Ascending aorta (tissue), 2 donors: ENCODE measurements at regions not wholly inside any gene's neighbourhood (a gene's known extent, or its start where the extent isn't known, plus 50 kb on each side); places are given as distances from the start of the nearest gene placed in this dataset.

Experiments
- DNase-seq, 2 donors: peaks; one replicate each; pipeline ENCODE4 v3.0.0-alpha.2; 2019; ENCODE audit warnings: low spot score in 2 of 2
- H3K27ac ChIP-seq, 2 donors: fragments of 200-600 bp; sonication (generic); one replicate each; pipeline ENCODE4 v1.5.1; 2016 to 2017; ENCODE audit warnings: mild to moderate bottlenecking in 1 of 2
- H3K27me3 ChIP-seq: fragments of 200-600 bp; sonication (generic); one replicate; pipeline ENCODE4 v1.5.1; 2017
- H3K36me3 ChIP-seq, 2 donors: fragments of 200-600 bp; sonication (generic); one replicate each; pipeline ENCODE4 v1.5.1; 2016
- H3K4me1 ChIP-seq, 2 donors: fragments of 200-600 bp; sonication (generic); one replicate each; pipeline ENCODE4 v1.5.1; 2016 to 2017; ENCODE audit warnings: mild to moderate bottlenecking in 1 of 2
- H3K4me3 ChIP-seq, 2 donors: fragments of 200-600 bp; sonication (generic); one replicate each; pipeline ENCODE4 v1.5.1; 2016 to 2017; ENCODE audit warnings: mild to moderate bottlenecking in 1 of 2
- H3K9me3 ChIP-seq, 2 donors: fragments of 200-600 bp; sonication (generic); one replicate each; pipeline ENCODE4 v1.5.1; 2016
- CTCF ChIP-seq, 3 experiments: fragments of 200-600 bp in 2 of 3; fragments of 450-650 bp in 1 of 3; sonication (generic) in 2 of 3; IDR thresholded peaks; one replicate each; pipeline ENCODE4 v1.5.1; 2016 to 2019; ENCODE audit warnings: antibody characterized with exemption in 3 of 3, mild to moderate bottlenecking in 1 of 3, moderate library complexity in 1 of 3
- intact Hi-C: fragments of 100-400 bp; cut with DNase I; formaldehyde crosslinking; loops from one replicate; pipeline ENCODE4 v1.15.1; 2023

- H3K27me3 ChIP-seq = no peaks in the 10 kb centered on the region
- H3K27ac ChIP-seq = no peak overlapping the region
- no peaks in the 10 kb centered on the region for H3K9me3 ChIP-seq
- intact Hi-C loops = no loop called here
- no peak for TF ChIP-seq CTCF (IDR thresholded peaks at IDR 0.05)
- no peak overlapping the region for H3K4me3 ChIP-seq
- no peaks in the 10 kb centered on the region for H3K4me1 ChIP-seq
- H3K36me3 ChIP-seq = no peaks in the 10 kb centered on the region
- DNase-seq = no peak
Measured at GRCh38 chr4:184541907-184542306, 67.6 kb upstream of the IRF2 start.

- H3K4me3 ChIP-seq = no peak overlapping the region
Measured at GRCh38 chr4:184540307-184540706, 66.0 kb upstream of the IRF2 start.

DNA sequence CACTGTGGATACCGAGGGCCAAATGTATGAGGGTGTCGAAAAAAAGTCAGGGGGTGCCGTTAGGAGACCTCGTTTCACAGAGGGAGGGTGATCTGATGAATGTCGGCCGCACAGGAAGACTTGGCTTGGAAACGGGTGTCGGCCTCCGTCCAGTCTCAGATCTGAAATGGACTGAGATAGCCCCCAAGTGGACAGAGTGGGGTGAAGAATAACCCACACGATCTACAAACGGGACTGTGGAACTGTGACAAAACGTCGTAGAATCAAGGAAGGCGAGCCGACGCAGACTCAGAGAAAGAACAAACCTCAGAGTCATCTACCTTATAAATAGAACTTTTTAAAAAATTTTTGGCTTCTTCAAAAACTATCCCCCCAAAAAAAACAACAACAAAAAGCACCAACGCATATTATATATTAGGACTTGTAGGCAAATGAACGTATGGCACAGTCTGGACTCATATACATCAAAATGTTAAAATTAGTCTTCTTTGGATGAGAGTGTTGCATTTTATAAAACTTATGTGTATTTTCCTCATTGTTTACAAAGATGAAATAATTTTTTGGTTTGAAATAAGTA lies 63.8 kb upstream of the IRF2 start:
- TF ChIP-seq CTCF (IDR thresholded peaks at IDR 0.05) = peak; percentile 51 to 71 (median 69)
- Histone ChIP-seq H3K9me3 (no peaks in the 10 kb centered on the region), H3K27ac (peak overlapping the region; percentile 88 to 89), H3K36me3 (no peaks in the 10 kb centered on the region), H3K4me3 (peak overlapping the region; percentile 66 to 70), H3K4me1 (peaks cover 2 to 20% of the 10 kb centered on the region in 2 donors), H3K27me3 (no peaks in the 10 kb centered on the region)
- peak; percentile 62 to 94 for DNase-seq
- intact Hi-C loops = loop anchor here (1.0 to 5.0 kb wide), 8 partner anchors 176 to 1621 kb away; partner anchors contain the start of genes CENPU, DCTD and ING2

More at GRCh38 chr4:184540307-184540706, 66.0 kb upstream of the IRF2 start:
- Histone ChIP-seq H3K27ac (no peak overlapping the region), H3K27me3 (no peaks in the 10 kb centered on the region), H3K9me3 (no peaks in the 10 kb centered on the region), H3K4me1 (peaks cover 0 to 13% of the 10 kb centered on the region in 2 donors), H3K36me3 (no peaks in the 10 kb centered on the region)
- DNase-seq = no peak
- intact Hi-C loops = no loop called here
- no peak for TF ChIP-seq CTCF (IDR thresholded peaks at IDR 0.05)

GRCh38 chr4:184537269-184538022 lies 63.1 kb upstream of the IRF2 start:
- peaks cover 2 to 20% of the 10 kb centered on the region in 2 donors for H3K4me1 ChIP-seq
- H3K27ac ChIP-seq = peak overlapping the region; percentile 88 to 89
- no peaks in the 10 kb centered on the region for H3K36me3 ChIP-seq
- no peaks in the 10 kb centered on the region for H3K9me3 ChIP-seq
- intact Hi-C loops = loop anchor here (1.0 to 5.0 kb wide), 11 partner anchors 63 to 1620 kb away; partner anchors contain the start of genes CASP3, CENPU, DCTD and ING2
- DNase-seq = peak; percentile 82 to 98
- TF ChIP-seq CTCF (IDR thresholded peaks at IDR 0.05) = no peak
- H3K4me3 ChIP-seq = peak overlapping the region; percentile 66 to 70
- H3K27me3 ChIP-seq = no peaks in the 10 kb centered on the region

- H3K4me1 ChIP-seq = peaks cover 2 to 20% of the 10 kb centered on the region in 2 donors
- no peaks in the 10 kb centered on the region for H3K27me3 ChIP-seq
- no peaks in the 10 kb centered on the region for H3K9me3 ChIP-seq
- no peak for TF ChIP-seq CTCF (IDR thresholded peaks at IDR 0.05)
- intact Hi-C loops = loop anchor here (1.0 to 5.0 kb wide), 9 partner anchors 63 to 1620 kb away; partner anchors contain the start of genes CASP3, CENPU, DCTD and ING2
- peak overlapping the region; percentile 88 to 89 for H3K27ac ChIP-seq
- no peaks in the 10 kb centered on the region for H3K36me3 ChIP-seq
- no peak for DNase-seq
- peak overlapping the region; percentile 66 to 70 for H3K4me3 ChIP-seq
Measured at GRCh38 chr4:184536881-184537248, 62.5 kb upstream of the IRF2 start.
